CD14-positive monocyte (primary cell): ENCODE measurements at regions not wholly inside any gene's neighbourhood (a gene's known extent, or its start where the extent isn't known, plus 50 kb on each side); places are given as distances from the start of the nearest gene placed in this dataset.
"Not testable (repeated sequence)": the region's sequence is repeated elsewhere in the genome, so short reads cannot be mapped to it uniquely, and the experiment has no call there.

Experiments used
- DNase-seq, 3 donors: peaks; one replicate each; pipeline ENCODE4 v3.0.0-alpha.2; 2011 to 2022
- H2AFZ ChIP-seq: 2 replicates; pipeline ENCODE4 v1.6.0; 2012; ENCODE audit warnings: mild to moderate bottlenecking, low read depth, low read length, inconsistent platforms; ENCODE audit not compliant: insufficient read depth, poor library complexity, severe bottlenecking
- H3K27ac ChIP-seq, 2 donors: 1 replicate in 1 of 2; 2 replicates in 1 of 2; pipeline ENCODE4 v1.5.1; 2012 to 2013; ENCODE audit warnings: low read length in 2 of 2, control low read depth in 1 of 2, inconsistent platforms in 1 of 2, low read depth in 1 of 2, mild to moderate bottlenecking in 1 of 2
- H3K27me3 ChIP-seq, 2 donors: one replicate each; pipeline versions ENCODE4 v1.6.0 to v1.6.1; 2011 to 2013; ENCODE audit warnings: low read length in 2 of 2; ENCODE audit not compliant: control insufficient read depth in 2 of 2, insufficient read depth in 2 of 2
- H3K36me3 ChIP-seq, 2 donors: replicated peaks in 1 of 2; 1 replicate in 1 of 2; 2 replicates in 1 of 2; pipeline versions ENCODE4 v1.5.1 to v1.6.1; 2012 to 2013; ENCODE audit warnings: low read length in 2 of 2, control low read depth in 1 of 2, inconsistent platforms in 1 of 2, mild to moderate bottlenecking in 1 of 2; ENCODE audit not compliant: insufficient read depth in 2 of 2, control insufficient read depth in 1 of 2
- H3K4me1 ChIP-seq, 2 donors: 1 replicate in 1 of 2; 2 replicates in 1 of 2; pipeline versions ENCODE4 v1.5.1 to v1.6.1; 2012 to 2013; ENCODE audit warnings: low read length in 2 of 2, control low read depth in 1 of 2, inconsistent platforms in 1 of 2, mild to moderate bottlenecking in 1 of 2, moderate library complexity in 1 of 2; ENCODE audit not compliant: insufficient read depth in 2 of 2, control insufficient read depth in 1 of 2
- H3K4me2 ChIP-seq: replicated peaks from 2 replicates; pipeline ENCODE3; 2012; ENCODE audit warnings: low read length, moderate library complexity, mild to moderate bottlenecking; ENCODE audit not compliant: poor library complexity, severe bottlenecking; ENCODE audit errors: extremely low read depth
- H3K4me3 ChIP-seq, 3 experiments: fragments of 200-600 bp in 1 of 3; sonication (generic) in 1 of 3; replicated peaks in 1 of 3; 1 replicate in 2 of 3; 2 replicates in 1 of 3; pipeline ENCODE4 v1.5.1; 2011 to 2013; ENCODE audit warnings: low read length in 3 of 3, mild to moderate bottlenecking in 3 of 3, control low read depth in 2 of 3, low read depth in 2 of 3, inconsistent platforms in 1 of 3, moderate library complexity in 1 of 3
- H3K79me2 ChIP-seq: 2 replicates; pipeline ENCODE4 v1.6.0; 2012; ENCODE audit warnings: mild to moderate bottlenecking, control low read depth, inconsistent platforms, low read length, moderate library complexity; ENCODE audit not compliant: insufficient read depth
- H3K9ac ChIP-seq: 2 replicates; pipeline ENCODE4 v1.6.0; 2017; ENCODE audit warnings: low read length, mild to moderate bottlenecking; ENCODE audit not compliant: insufficient read depth, poor library complexity, severe bottlenecking
- H3K9me3 ChIP-seq, 2 donors: replicated peaks in 1 of 2; 1 replicate in 1 of 2; 2 replicates in 1 of 2; pipeline versions ENCODE4 v1.5.1 to v1.6.1; 2012 to 2013; ENCODE audit warnings: low read length in 2 of 2, control low read depth in 1 of 2; ENCODE audit not compliant: control insufficient read depth in 1 of 2, insufficient read depth in 1 of 2
- H4K20me1 ChIP-seq: 2 replicates; pipeline ENCODE4 v1.6.0; 2012; ENCODE audit warnings: mild to moderate bottlenecking, low read length, control low read depth, moderate library complexity; ENCODE audit not compliant: insufficient read depth
- H3K27ac Mint-ChIP-seq, 7 donors: one replicate each; pipeline ENCODE4 v1.8.0; 2020; ENCODE audit warnings: mild to moderate bottlenecking in 7 of 7, mixed read lengths in 7 of 7, moderate library complexity in 6 of 7, inconsistent platforms in 2 of 7
- H3K27me3 Mint-ChIP-seq, 3 donors: one replicate each; pipeline ENCODE4 v1.8.0; 2021 to 2022; ENCODE audit warnings: low read depth in 3 of 3, mild to moderate bottlenecking in 3 of 3, mixed read lengths in 3 of 3, moderate library complexity in 3 of 3, inconsistent platforms in 1 of 3
- H3K36me3 Mint-ChIP-seq, 2 donors: one replicate each; pipeline ENCODE4 v1.8.0; 2020; ENCODE audit warnings: mixed read lengths in 2 of 2, inconsistent platforms in 1 of 2, mild to moderate bottlenecking in 1 of 2
- H3K4me1 Mint-ChIP-seq: one replicate; pipeline ENCODE4 v1.8.0; 2020; ENCODE audit warnings: mild to moderate bottlenecking, mixed read lengths
- H3K4me3 Mint-ChIP-seq, 2 donors: one replicate each; pipeline ENCODE4 v1.8.0; 2020; ENCODE audit warnings: mild to moderate bottlenecking in 2 of 2, mixed read lengths in 2 of 2, moderate library complexity in 1 of 2
- H3K9me3 Mint-ChIP-seq, 7 donors: one replicate each; pipeline ENCODE4 v1.8.0; 2020 to 2022; ENCODE audit warnings: mixed read lengths in 7 of 7, mild to moderate bottlenecking in 6 of 7, moderate library complexity in 6 of 7, inconsistent platforms in 2 of 7
- CTCF ChIP-seq: fragments of 200-600 bp; IDR thresholded peaks from one replicate; pipeline ENCODE4 v1.8.0; 2022; ENCODE audit warnings: antibody characterized with exemption, mild to moderate bottlenecking
- WGBS: methylation state at CpG from one replicate; pipeline ENCODE4 v1.1.5; 2013; ENCODE audit warnings: missing lambda C conversion rate; ENCODE audit not compliant: insufficient coverage; 5-methylcytosine and 5-hydroxymethylcytosine counted together
- intact Hi-C, 2 donors: fragments of 100-400 bp; cut with micrococcal nuclease; formaldehyde crosslinking; loops; one replicate each; pipeline versions ENCODE4 v1.15.0 to v1.15.1; 2023

GRCh38 chr5:25412116-25412661 lies 767.4 kb upstream of the CDH10 start:
- Histone ChIP-seq H3K4me2 (no peak overlapping the region), H3K4me3 (no peak overlapping the region), H3K27ac (no peak overlapping the region), H3K36me3 (no peaks in the 10 kb centered on the region), H3K4me1 (no peaks in the 10 kb centered on the region), H4K20me1 (no peaks in the 10 kb centered on the region), H3K9me3 (peaks cover 4 to 6% of the 10 kb centered on the region in 2 donors), H3K79me2 (no peaks in the 10 kb centered on the region), H2AFZ (no peak overlapping the region), H3K9ac (no peak overlapping the region), H3K27me3 (no peaks in the 10 kb centered on the region)
- no peak for DNase-seq
- WGBS = 83% methylated on average over 1 of the region's 2 CpGs
- Mint-ChIP-seq H3K4me3 (no peak overlapping the region), H3K27ac (no peak overlapping the region), H3K4me1 (no peaks in the 10 kb centered on the region), H3K9me3 (peaks cover 0 to 13% (median 7%) of the 10 kb centered on the region in 7 donors), H3K27me3 (peaks cover 0 to 3% (median 0%) of the 10 kb centered on the region in 3 donors), H3K36me3 (no peaks in the 10 kb centered on the region)
- TF ChIP-seq CTCF = no peak
- intact Hi-C loops = no loop called here

- peaks cover 8 to 20% of the 10 kb centered on the region in 2 donors for H3K9me3 ChIP-seq
- peaks cover 2 to 18% (median 7%) of the 10 kb centered on the region in 7 donors for H3K9me3 Mint-ChIP-seq
- H3K4me3 ChIP-seq, H4K20me1 ChIP-seq, H2AFZ ChIP-seq, H3K4me2 ChIP-seq, H3K79me2 ChIP-seq, H3K36me3 ChIP-seq, intact Hi-C loops, H3K27ac Mint-ChIP-seq, H3K4me1 Mint-ChIP-seq, H3K36me3 Mint-ChIP-seq, H3K4me3 Mint-ChIP-seq, H3K27ac ChIP-seq, H3K27me3 ChIP-seq, DNase-seq, H3K27me3 Mint-ChIP-seq, H3K4me1 ChIP-seq, H3K9ac ChIP-seq: not testable (repeated sequence)
- no CpG with 5 or more reads among the region's 6 CpGs for WGBS
Observed at GRCh38 chr5:25407365-25407764, 762.6 kb upstream of the CDH10 start.
